ENCODE measurements at regions not wholly inside any gene's neighbourhood (a gene's known extent, or its start where the extent isn't known, plus 50 kb on each side); places are given as distances from the start of the nearest gene placed in this dataset.
"Not testable (repeated sequence)": the region's sequence is repeated elsewhere in the genome, so short reads cannot be mapped to it uniquely, and the experiment has no call there.

- peak in 1 of 2 donors; percentile 16 for DNase-seq (ENCODE audit: low read depth in 2 of 2)
These were observed 301.0 kb downstream of the TBC1D4 start for GRCh38 chr13:75180805-75181455.

- DNase-seq (ENCODE audit: low read depth in 2 of 2) = no peak
These were observed 303.5 kb downstream of the TBC1D4 start for GRCh38 chr13:75178436-75178835.

GRCh38 chr13:75175575-75175974 is 306.4 kb downstream of the TBC1D4 start:
- no peak for DNase-seq (ENCODE audit: low read depth in 2 of 2)

GRCh38 chr13:75175097-75175496 is 306.9 kb downstream of the TBC1D4 start:
- not testable (repeated sequence) for DNase-seq (ENCODE audit: low read depth in 2 of 2)

GRCh38 chr13:75174481-75174880 is 307.5 kb downstream of the TBC1D4 start:
- DNase-seq (ENCODE audit: low read depth in 2 of 2) = peak in 1 of 2 donors; percentile 56

- peak in 1 of 2 donors; percentile 46 for DNase-seq (ENCODE audit: low read depth in 2 of 2)
These were observed 308.3 kb downstream of the TBC1D4 start for GRCh38 chr13:75173457-75174356.

- DNase-seq (ENCODE audit: low read depth in 2 of 2) = peak in 1 of 2 donors; percentile 45
These were observed 311.7 kb downstream of the TBC1D4 start for GRCh38 chr13:75170311-75170710.

GRCh38 chr13:75165543-75166230 is 316.3 kb downstream of the TBC1D4 start:
- DNase-seq (ENCODE audit: low read depth in 2 of 2) = no peak

GRCh38 chr13:75161804-75162203 is 320.2 kb downstream of the TBC1D4 start:
- DNase-seq (ENCODE audit: low read depth in 2 of 2) = no peak

GRCh38 chr13:75160984-75161383 is 321.0 kb downstream of the TBC1D4 start:
- DNase-seq (ENCODE audit: low read depth in 2 of 2) = no peak

- DNase-seq (ENCODE audit: low read depth in 2 of 2) = no peak
These were observed 327.6 kb downstream of the TBC1D4 start for GRCh38 chr13:75154331-75154730.

- no peak for DNase-seq (ENCODE audit: low read depth in 2 of 2)
These were observed 328.1 kb downstream of the TBC1D4 start for GRCh38 chr13:75153834-75154233.

GRCh38 chr13:75153386-75153785 is 328.6 kb downstream of the TBC1D4 start:
- no peak for DNase-seq (ENCODE audit: low read depth in 2 of 2)

GRCh38 chr13:75151081-75151643 is 330.8 kb downstream of the TBC1D4 start:
- DNase-seq (ENCODE audit: low read depth in 2 of 2) = no peak

GRCh38 chr13:75149776-75150175 is 332.2 kb downstream of the TBC1D4 start:
- DNase-seq (ENCODE audit: low read depth in 2 of 2) = no peak

GRCh38 chr13:75147946-75148345 is 334.0 kb downstream of the TBC1D4 start:
- no peak for DNase-seq (ENCODE audit: low read depth in 2 of 2)

GRCh38 chr13:75146436-75146835 is 335.5 kb downstream of the TBC1D4 start:
- no peak for DNase-seq (ENCODE audit: low read depth in 2 of 2)

GRCh38 chr13:75145927-75146326 is 336.0 kb downstream of the TBC1D4 start:
- DNase-seq (ENCODE audit: low read depth in 2 of 2) = no peak

GRCh38 chr13:75139291-75139690 is 342.7 kb downstream of the TBC1D4 start:
- DNase-seq (ENCODE audit: low read depth in 2 of 2) = no peak

- DNase-seq (ENCODE audit: low read depth in 2 of 2) = peak in 1 of 2 donors; percentile 44
These were observed 343.9 kb downstream of the TBC1D4 start for GRCh38 chr13:75137911-75138571.

GRCh38 chr13:75136151-75136550 is 345.8 kb downstream of the TBC1D4 start:
- DNase-seq (ENCODE audit: low read depth in 2 of 2) = no peak
